Stomach (tissue), 8 donors: ENCODE measurements at regions not wholly inside any gene's neighbourhood (a gene's known extent, or its start where the extent isn't known, plus 50 kb on each side); places are given as distances from the start of the nearest gene placed in this dataset.

Experiments used
- DNase-seq, 2 donors: peaks; one replicate each; pipeline versions ENCODE4 v3.0.0 to v3.0.0-alpha.2; 2013 to 2019
- H3K27ac ChIP-seq, 5 donors: fragments of 200-600 bp in 4 of 5; sonication (generic) in 4 of 5; one replicate each; pipeline ENCODE4 v1.5.1; 2013 to 2019; ENCODE audit warnings: mild to moderate bottlenecking in 1 of 5, moderate library complexity in 1 of 5
- H3K27me3 ChIP-seq, 3 donors: fragments of 200-600 bp; sonication (generic); one replicate each; pipeline ENCODE4 v1.5.1; 2017 to 2019; ENCODE audit warnings: mixed run types in 1 of 3
- H3K36me3 ChIP-seq, 4 donors: fragments of 200-600 bp; sonication (generic); 1 replicate in 3 of 4; 2 replicates in 1 of 4; pipeline ENCODE4 v1.5.1; 2016 to 2019
- H3K4me1 ChIP-seq, 4 donors: fragments of 200-600 bp; sonication (generic); one replicate each; pipeline ENCODE4 v1.5.1; 2016 to 2019
- H3K4me3 ChIP-seq, 4 donors: fragments of 200-600 bp; sonication (generic) in 3 of 4; one replicate each; pipeline ENCODE4 v1.5.1; 2016 to 2019; ENCODE audit warnings: mild to moderate bottlenecking in 1 of 4
- H3K9me3 ChIP-seq, 4 donors: fragments of 200-600 bp; sonication (generic); one replicate each; pipeline ENCODE4 v1.5.1; 2016 to 2019
- EP300 ChIP-seq: sonication (generic); formaldehyde crosslinking; IDR thresholded peaks from one replicate; pipeline ENCODE4 v1.6.1; 2017; ENCODE audit warnings: antibody characterized with exemption
- POLR2A ChIP-seq, 4 donors: fragments of 450-650 bp; IDR thresholded peaks; one replicate each; pipeline ENCODE4 v1.6.1; 2016; ENCODE audit warnings: antibody characterized with exemption in 4 of 4, control low read depth in 2 of 4, mild to moderate bottlenecking in 1 of 4, moderate library complexity in 1 of 4
- POLR2AphosphoS5 ChIP-seq, 3 donors: sonication (generic); formaldehyde crosslinking; IDR thresholded peaks; one replicate each; pipeline ENCODE4 v1.6.1; 2016; ENCODE audit warnings: antibody characterized with exemption in 3 of 3
- WGBS, 5 donors: extraction: QIAGEN DNeasy Blood & Tissue Kit in 3 of 5; methylation state at CpG; one replicate each; pipeline versions ENCODE4 v1.1.5 to v1.1.7; 2013 to 2018; 5-methylcytosine and 5-hydroxymethylcytosine counted together
- intact Hi-C: fragments of 100-400 bp; cut with DNase I; formaldehyde crosslinking; loops from one replicate; pipeline ENCODE4 v1.15.1; 2023; ENCODE audit warnings: low total_unique reads
- TF ChIP-seq, protein P1 (sequence below), 7 experiments: fragments of 450-650 bp in 4 of 7; fragments of 200-600 bp in 3 of 7; sonication (generic) in 3 of 7; IDR thresholded peaks; one replicate each; pipeline ENCODE4 v1.5.1; 2016 to 2019; ENCODE audit warnings: antibody characterized with exemption in 7 of 7, control low read depth in 2 of 7, mild to moderate bottlenecking in 1 of 7
- donor health status: healthy with polysubstance abuse.
- donor health status: Bipolar disorder and iron deficiency.
- donor health status: healthy.

DNA sequence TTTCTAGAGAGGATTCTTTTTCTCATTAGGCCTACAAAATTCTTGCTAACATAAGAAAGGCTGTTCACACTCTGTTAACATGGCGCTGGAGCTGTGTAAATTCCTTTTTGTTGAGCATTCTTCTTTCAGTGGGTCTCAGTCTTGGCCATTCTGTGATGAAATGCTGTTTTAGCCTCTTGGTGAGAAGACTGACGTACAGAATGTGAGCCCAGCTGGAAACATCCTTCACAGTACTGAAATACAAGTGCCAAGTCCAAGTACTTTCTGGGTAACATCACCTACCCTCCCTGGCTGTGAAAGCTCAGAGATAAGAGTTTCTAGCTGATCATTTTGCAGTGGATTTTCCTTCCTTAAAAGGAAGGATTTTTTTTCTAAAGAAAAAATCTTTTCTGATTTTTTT is 231.8 kb downstream of the AHR start:
- WGBS, 5 donors: 85 to 94% (median 86%) methylated on average over 2 of the region's 2 CpGs
- H3K4me1 ChIP-seq: peaks cover 0 to 21% (median 5%) of the 10 kb centered on the region in 4 donors
- H3K9me3 ChIP-seq: no peaks in the 10 kb centered on the region
- no peaks in the 10 kb centered on the region for H3K27me3 ChIP-seq
- H3K4me3 ChIP-seq: no peak overlapping the region
- TF ChIP-seq EP300: no peak
- TF ChIP-seq POLR2A (IDR thresholded peaks at IDR 0.05): no peak
- TF ChIP-seq, protein P1, sequence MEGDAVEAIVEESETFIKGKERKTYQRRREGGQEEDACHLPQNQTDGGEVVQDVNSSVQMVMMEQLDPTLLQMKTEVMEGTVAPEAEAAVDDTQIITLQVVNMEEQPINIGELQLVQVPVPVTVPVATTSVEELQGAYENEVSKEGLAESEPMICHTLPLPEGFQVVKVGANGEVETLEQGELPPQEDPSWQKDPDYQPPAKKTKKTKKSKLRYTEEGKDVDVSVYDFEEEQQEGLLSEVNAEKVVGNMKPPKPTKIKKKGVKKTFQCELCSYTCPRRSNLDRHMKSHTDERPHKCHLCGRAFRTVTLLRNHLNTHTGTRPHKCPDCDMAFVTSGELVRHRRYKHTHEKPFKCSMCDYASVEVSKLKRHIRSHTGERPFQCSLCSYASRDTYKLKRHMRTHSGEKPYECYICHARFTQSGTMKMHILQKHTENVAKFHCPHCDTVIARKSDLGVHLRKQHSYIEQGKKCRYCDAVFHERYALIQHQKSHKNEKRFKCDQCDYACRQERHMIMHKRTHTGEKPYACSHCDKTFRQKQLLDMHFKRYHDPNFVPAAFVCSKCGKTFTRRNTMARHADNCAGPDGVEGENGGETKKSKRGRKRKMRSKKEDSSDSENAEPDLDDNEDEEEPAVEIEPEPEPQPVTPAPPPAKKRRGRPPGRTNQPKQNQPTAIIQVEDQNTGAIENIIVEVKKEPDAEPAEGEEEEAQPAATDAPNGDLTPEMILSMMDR (IDR thresholded peaks at IDR 0.05): no peak
- intact Hi-C loops: no loop called here
- no peak for DNase-seq
- H3K27ac ChIP-seq: no peak overlapping the region
- no peaks in the 10 kb centered on the region for H3K36me3 ChIP-seq

DNA sequence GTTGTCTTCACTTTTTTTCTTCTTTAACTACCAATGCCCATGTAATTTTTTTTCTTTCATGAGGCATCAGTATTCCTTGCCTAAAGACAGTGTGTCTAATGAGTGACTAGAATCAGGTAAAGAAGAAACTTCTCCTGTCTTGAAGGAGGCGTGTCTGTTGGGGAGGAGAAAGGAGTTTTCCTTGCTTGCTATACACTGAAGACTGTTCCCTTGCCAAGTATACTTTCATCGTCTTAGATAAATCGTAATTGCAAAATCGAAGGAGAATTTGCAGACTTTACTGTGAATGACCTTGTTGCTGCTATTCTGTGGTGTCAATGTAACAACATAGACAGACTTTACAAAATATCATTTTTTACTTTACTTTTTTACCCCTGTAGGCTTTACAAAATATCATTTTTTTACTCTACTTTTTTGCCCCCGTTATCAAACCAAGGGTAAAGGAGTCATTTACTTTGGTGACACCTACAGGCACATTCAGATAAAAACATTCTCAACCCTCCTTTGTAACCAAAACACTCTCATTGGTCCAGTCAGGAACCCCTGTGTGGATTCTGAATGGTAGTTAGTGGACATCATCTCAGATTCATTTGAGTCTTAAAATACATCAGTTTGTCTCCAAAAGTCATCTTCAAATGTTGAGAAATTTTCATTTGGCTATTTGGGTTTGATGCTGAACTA is 232.4 kb downstream of the AHR start:
- peaks cover 0 to 21% (median 5%) of the 10 kb centered on the region in 4 donors for H3K4me1 ChIP-seq
- intact Hi-C loops: no loop called here
- TF ChIP-seq POLR2AphosphoS5 (IDR thresholded peaks at IDR 0.05) (no peak), POLR2A (IDR thresholded peaks at IDR 0.05) (no peak), EP300 (no peak)
- TF ChIP-seq, protein P1 (IDR thresholded peaks at IDR 0.05): no peak
- H3K27ac ChIP-seq: no peak overlapping the region
- no peaks in the 10 kb centered on the region for H3K27me3 ChIP-seq
- no peak for DNase-seq
- H3K9me3 ChIP-seq: no peaks in the 10 kb centered on the region
- 59 to 80% (median 74%) methylated on average over 5 of the region's 5 CpGs for WGBS, 5 donors
- no peak overlapping the region for H3K4me3 ChIP-seq
- H3K36me3 ChIP-seq: no peaks in the 10 kb centered on the region

DNA sequence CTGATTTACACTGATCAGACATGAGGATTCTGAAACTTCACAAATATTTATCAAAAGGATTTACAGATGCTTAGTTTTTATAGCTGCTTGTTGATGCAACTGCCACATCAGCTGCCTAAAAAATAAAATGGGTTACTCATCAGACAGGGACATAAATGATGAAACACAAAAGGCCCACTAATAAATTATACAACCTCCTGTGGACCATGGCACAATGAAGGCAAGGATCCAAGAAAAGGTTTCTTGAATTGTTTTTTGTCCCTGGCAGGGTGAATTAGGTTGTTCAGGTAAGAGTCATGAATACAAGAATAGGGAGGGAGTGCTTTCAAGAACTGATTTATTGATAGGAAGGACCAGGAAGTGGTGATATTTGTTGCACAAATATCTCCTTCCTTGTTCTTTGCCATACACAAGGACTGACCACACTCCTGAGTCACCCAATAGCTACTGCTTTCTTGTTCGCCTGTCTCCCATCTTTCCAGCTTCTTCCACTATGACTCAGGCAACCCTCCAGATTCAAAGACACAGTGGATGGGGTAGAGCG is 234.5 kb downstream of the AHR start:
- intact Hi-C loops: no loop called here
- H3K36me3 ChIP-seq: no peaks in the 10 kb centered on the region
- WGBS, 5 donors: 58 to 76% (median 66%) methylated on average over 2 of the region's 2 CpGs
- no peak overlapping the region for H3K4me3 ChIP-seq
- no peaks in the 10 kb centered on the region for H3K27me3 ChIP-seq
- DNase-seq: peak in 1 of 2 donors; percentile 40
- no peaks in the 10 kb centered on the region for H3K9me3 ChIP-seq
- TF ChIP-seq POLR2AphosphoS5 (IDR thresholded peaks at IDR 0.05): peak in 2 of 3 donors; percentile 53 to 78
- no peak for TF ChIP-seq POLR2A (IDR thresholded peaks at IDR 0.05)
- H3K4me1 ChIP-seq: peaks cover 0 to 21% (median 5%) of the 10 kb centered on the region in 4 donors
- peak overlapping the region in 4 of 5 donors; percentile 27 to 77 (median 58) for H3K27ac ChIP-seq

DNA sequence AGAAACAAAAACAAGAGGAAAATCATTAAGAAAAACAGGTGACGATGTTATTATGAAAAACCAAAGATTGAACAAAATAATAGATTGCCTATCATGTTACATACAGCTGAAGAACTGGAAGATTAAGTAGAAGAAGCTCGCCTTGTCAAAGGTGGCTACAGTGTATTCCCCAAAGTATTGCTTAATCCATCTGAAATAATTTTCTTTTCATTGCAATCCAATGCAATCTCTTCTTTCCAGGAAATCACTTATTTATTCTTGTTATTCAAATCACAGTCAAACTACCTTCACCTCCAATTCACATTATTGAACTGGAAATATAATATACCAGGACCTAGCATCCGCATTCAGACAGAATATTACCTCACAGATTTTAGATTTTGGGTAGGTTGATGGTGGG is 235.9 kb downstream of the AHR start:
- Histone ChIP-seq H3K4me3 (no peak overlapping the region), H3K36me3 (no peaks in the 10 kb centered on the region), H3K27ac (no peak overlapping the region), H3K9me3 (no peaks in the 10 kb centered on the region), H3K27me3 (no peaks in the 10 kb centered on the region), H3K4me1 (peaks cover 0 to 21% (median 5%) of the 10 kb centered on the region in 4 donors)
- no peak for TF ChIP-seq POLR2A (IDR thresholded peaks at IDR 0.05)
- TF ChIP-seq EP300: no peak
- TF ChIP-seq, protein P1 (IDR thresholded peaks at IDR 0.05): no peak
- TF ChIP-seq POLR2AphosphoS5 (IDR thresholded peaks at IDR 0.05): no peak
- intact Hi-C loops: no loop called here
- 61 to 78% (median 63%) methylated on average over 3 of the region's 3 CpGs for WGBS, 5 donors
- DNase-seq: no peak

DNA sequence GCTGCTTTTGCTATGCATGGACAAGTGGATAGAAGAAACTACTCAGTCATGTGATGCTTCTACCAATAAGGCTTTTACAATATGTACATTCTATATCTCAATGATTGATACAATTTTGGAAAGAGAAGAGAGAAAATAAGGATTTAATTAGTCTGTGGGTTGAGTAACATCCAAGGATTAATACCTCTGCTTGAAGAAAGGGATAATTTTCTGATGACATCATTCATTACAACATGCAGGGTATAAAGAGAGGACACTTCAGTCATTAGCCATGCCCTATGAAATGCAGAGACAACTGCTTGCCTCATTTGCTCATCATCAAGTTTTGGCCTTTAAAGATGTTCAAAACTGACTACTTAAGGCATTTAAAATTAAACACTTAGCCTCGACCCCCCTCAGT is 237.3 kb downstream of the AHR start:
- no peak overlapping the region for H3K27ac ChIP-seq
- H3K4me1 ChIP-seq: peaks cover 0 to 21% (median 5%) of the 10 kb centered on the region in 4 donors
- no peak for DNase-seq
- TF ChIP-seq, protein P1 (IDR thresholded peaks at IDR 0.05): no peak
- TF ChIP-seq POLR2A (IDR thresholded peaks at IDR 0.05) (no peak), POLR2AphosphoS5 (IDR thresholded peaks at IDR 0.05) (no peak), EP300 (no peak)
- H3K27me3 ChIP-seq: no peaks in the 10 kb centered on the region
- no peaks in the 10 kb centered on the region for H3K9me3 ChIP-seq
- H3K4me3 ChIP-seq: no peak overlapping the region
- 67 to 76% (median 70%) methylated on average over 1 of the region's 1 CpG for WGBS, 5 donors
- no peaks in the 10 kb centered on the region for H3K36me3 ChIP-seq
- intact Hi-C loops: no loop called here
